PFSK-1 (cell line): ENCODE measurements at regions not wholly inside any gene's neighbourhood (a gene's known extent, or its start where the extent isn't known, plus 50 kb on each side); places are given as distances from the start of the nearest gene placed in this dataset.

Experiments
- POLR2AphosphoS5 ChIP-seq: IDR thresholded peaks from 2 replicates; pipeline ENCODE4 v1.6.1; 2012; ENCODE audit warnings: low read depth, mild to moderate bottlenecking, control low read depth, low read length, moderate library complexity
- TAF1 ChIP-seq: IDR thresholded peaks from 2 replicates; pipeline ENCODE4 v1.6.1; 2012; ENCODE audit warnings: low read length, control low read depth, borderline replicate concordance; ENCODE audit not compliant: insufficient read depth

- TF ChIP-seq TAF1, result 0 out of 2 replicates have a peak, but pooled peaks have one; percentile 24
- no peak for TF ChIP-seq POLR2AphosphoS5
Measured at GRCh38 chr9:129490583-129491486, 130.1 kb downstream of the C9orf50 start.
